HCT116 (cell line): ENCODE measurements at regions not wholly inside any gene's neighbourhood (a gene's known extent, or its start where the extent isn't known, plus 50 kb on each side); places are given as distances from the start of the nearest gene placed in this dataset.

ENCODE experiments used
- EZH2 ChIP-seq: fragments of 200-600 bp; sonication (generic); IDR thresholded peaks from 2 replicates; pipeline ENCODE4 v1.6.1; 2017; ENCODE audit warnings: antibody characterized with exemption, mixed run types
- EZH2phosphoT487 ChIP-seq: fragments of 200-600 bp; IDR thresholded peaks from 2 replicates; pipeline ENCODE4 v1.6.1; 2018; ENCODE audit warnings: antibody characterized with exemption, borderline replicate concordance
- FOSL1 ChIP-seq: IDR thresholded peaks from 2 replicates; pipeline ENCODE4 v1.6.1; 2012; ENCODE audit warnings: low read depth
- POLR2A ChIP-seq: IDR thresholded peaks from 2 replicates; pipeline ENCODE4 v1.7.0; 2011; ENCODE audit warnings: borderline replicate concordance; ENCODE audit not compliant: insufficient read depth, insufficient read length; ENCODE audit errors: extremely low read depth
- RAD21 ChIP-seq: IDR thresholded peaks from 2 replicates; pipeline ENCODE4 v1.6.1; 2012; ENCODE audit warnings: low read depth, mild to moderate bottlenecking
- TF ChIP-seq, protein P1 (sequence below), 3 experiments: fragments of 200-600 bp in 1 of 3; sonication (generic) in 1 of 3; IDR thresholded peaks in 2 of 3; conservative IDR thresholded peaks in 1 of 3; 2 replicates each; pipeline ENCODE4 v1.5.1; 2012 to 2017; ENCODE audit warnings: low read depth in 2 of 3, low read length in 2 of 3, antibody characterized with exemption in 1 of 3, borderline replicate concordance in 1 of 3, control low read depth in 1 of 3, mild to moderate bottlenecking in 1 of 3, mixed read lengths in 1 of 3, mixed run types in 1 of 3, moderate library complexity in 1 of 3; ENCODE audit not compliant: insufficient read depth in 1 of 3
- TF ChIP-seq, protein P2 (sequence below): IDR thresholded peaks from 2 replicates; pipeline ENCODE4 v1.6.1; 2012; ENCODE audit warnings: low read depth

DNA sequence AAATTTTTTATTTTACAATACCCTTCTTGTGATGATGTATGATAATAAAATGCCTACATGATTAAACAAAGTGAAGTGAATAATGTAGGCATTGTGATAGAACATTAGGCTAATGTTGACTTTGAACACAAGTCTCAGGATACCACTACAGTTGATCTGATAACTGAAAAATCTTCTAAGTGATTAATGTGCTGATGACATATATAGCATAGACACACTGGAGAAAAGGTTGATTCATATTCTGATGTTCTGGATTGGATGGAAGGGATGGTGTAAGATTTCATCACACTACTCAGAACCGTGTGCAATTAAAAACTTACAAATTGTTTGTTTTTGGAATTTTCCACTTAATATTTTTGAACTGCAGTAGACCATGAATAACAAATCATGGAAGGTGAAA lies 738.5 kb downstream of the TECRL start:
- TF ChIP-seq EZH2 (no peak), POLR2A (no peak), RAD21 (no peak), FOSL1 (no peak), EZH2phosphoT487 (no peak)
- TF ChIP-seq, protein P1, sequence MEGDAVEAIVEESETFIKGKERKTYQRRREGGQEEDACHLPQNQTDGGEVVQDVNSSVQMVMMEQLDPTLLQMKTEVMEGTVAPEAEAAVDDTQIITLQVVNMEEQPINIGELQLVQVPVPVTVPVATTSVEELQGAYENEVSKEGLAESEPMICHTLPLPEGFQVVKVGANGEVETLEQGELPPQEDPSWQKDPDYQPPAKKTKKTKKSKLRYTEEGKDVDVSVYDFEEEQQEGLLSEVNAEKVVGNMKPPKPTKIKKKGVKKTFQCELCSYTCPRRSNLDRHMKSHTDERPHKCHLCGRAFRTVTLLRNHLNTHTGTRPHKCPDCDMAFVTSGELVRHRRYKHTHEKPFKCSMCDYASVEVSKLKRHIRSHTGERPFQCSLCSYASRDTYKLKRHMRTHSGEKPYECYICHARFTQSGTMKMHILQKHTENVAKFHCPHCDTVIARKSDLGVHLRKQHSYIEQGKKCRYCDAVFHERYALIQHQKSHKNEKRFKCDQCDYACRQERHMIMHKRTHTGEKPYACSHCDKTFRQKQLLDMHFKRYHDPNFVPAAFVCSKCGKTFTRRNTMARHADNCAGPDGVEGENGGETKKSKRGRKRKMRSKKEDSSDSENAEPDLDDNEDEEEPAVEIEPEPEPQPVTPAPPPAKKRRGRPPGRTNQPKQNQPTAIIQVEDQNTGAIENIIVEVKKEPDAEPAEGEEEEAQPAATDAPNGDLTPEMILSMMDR (IDR thresholded peaks at IDR 0.05 in 2 of 3, conservative IDR thresholded peaks at IDR 0.05 in 1 of 3; ENCODE audit: borderline replicate concordance in 1 of 3, insufficient read depth in 1 of 3, low read depth in 2 of 3, low read length in 2 of 3): no peak
- TF ChIP-seq, protein P2, sequence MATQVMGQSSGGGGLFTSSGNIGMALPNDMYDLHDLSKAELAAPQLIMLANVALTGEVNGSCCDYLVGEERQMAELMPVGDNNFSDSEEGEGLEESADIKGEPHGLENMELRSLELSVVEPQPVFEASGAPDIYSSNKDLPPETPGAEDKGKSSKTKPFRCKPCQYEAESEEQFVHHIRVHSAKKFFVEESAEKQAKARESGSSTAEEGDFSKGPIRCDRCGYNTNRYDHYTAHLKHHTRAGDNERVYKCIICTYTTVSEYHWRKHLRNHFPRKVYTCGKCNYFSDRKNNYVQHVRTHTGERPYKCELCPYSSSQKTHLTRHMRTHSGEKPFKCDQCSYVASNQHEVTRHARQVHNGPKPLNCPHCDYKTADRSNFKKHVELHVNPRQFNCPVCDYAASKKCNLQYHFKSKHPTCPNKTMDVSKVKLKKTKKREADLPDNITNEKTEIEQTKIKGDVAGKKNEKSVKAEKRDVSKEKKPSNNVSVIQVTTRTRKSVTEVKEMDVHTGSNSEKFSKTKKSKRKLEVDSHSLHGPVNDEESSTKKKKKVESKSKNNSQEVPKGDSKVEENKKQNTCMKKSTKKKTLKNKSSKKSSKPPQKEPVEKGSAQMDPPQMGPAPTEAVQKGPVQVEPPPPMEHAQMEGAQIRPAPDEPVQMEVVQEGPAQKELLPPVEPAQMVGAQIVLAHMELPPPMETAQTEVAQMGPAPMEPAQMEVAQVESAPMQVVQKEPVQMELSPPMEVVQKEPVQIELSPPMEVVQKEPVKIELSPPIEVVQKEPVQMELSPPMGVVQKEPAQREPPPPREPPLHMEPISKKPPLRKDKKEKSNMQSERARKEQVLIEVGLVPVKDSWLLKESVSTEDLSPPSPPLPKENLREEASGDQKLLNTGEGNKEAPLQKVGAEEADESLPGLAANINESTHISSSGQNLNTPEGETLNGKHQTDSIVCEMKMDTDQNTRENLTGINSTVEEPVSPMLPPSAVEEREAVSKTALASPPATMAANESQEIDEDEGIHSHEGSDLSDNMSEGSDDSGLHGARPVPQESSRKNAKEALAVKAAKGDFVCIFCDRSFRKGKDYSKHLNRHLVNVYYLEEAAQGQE: no peak
